ENCODE measurements at regions not wholly inside any gene's neighbourhood (a gene's known extent, or its start where the extent isn't known, plus 50 kb on each side); places are given as distances from the start of the nearest gene placed in this dataset.
"Not testable (repeated sequence)": the region's sequence is repeated elsewhere in the genome, so short reads cannot be mapped to it uniquely, and the experiment has no call there.

GRCh38 chr20:36082315-36082915 lies 72.1 kb upstream of the EPB41L1 start:
- no peak for DNase-seq

GRCh38 chr20:36083200-36083599 lies 71.3 kb upstream of the EPB41L1 start:
- DNase-seq = not testable (repeated sequence)

- DNase-seq = no peak
These were observed 70.2 kb upstream of the EPB41L1 start for GRCh38 chr20:36084356-36084755.

GRCh38 chr20:36084897-36085613 lies 69.5 kb upstream of the EPB41L1 start:
- no peak for DNase-seq

- no peak for DNase-seq
These were observed 68.8 kb upstream of the EPB41L1 start for GRCh38 chr20:36085686-36086267.

- DNase-seq = no peak
These were observed 67.8 kb upstream of the EPB41L1 start for GRCh38 chr20:36086767-36087166.

- DNase-seq = no peak
These were observed 64.3 kb upstream of the EPB41L1 start for GRCh38 chr20:36090223-36090622.

- DNase-seq = no peak
These were observed 62.8 kb upstream of the EPB41L1 start for GRCh38 chr20:36091561-36092397.

- peak; percentile 16 for DNase-seq
These were observed 62.0 kb upstream of the EPB41L1 start for GRCh38 chr20:36092398-36093024.

GRCh38 chr20:36093025-36093803 lies 61.3 kb upstream of the EPB41L1 start:
- DNase-seq = peak; percentile 25

- no peak for DNase-seq
These were observed 60.8 kb upstream of the EPB41L1 start for GRCh38 chr20:36093804-36094145.

- DNase-seq = no peak
These were observed 60.0 kb upstream of the EPB41L1 start for GRCh38 chr20:36094497-36094896.

GRCh38 chr20:36096435-36096834 lies 58.1 kb upstream of the EPB41L1 start:
- no peak for DNase-seq

GRCh38 chr20:36097337-36098151 lies 57.0 kb upstream of the EPB41L1 start:
- DNase-seq = no peak

GRCh38 chr20:36098364-36098763 lies 56.2 kb upstream of the EPB41L1 start:
- DNase-seq = no peak

- no peak for DNase-seq
These were observed 55.4 kb upstream of the EPB41L1 start for GRCh38 chr20:36099106-36099505.

GRCh38 chr20:36101192-36101591 lies 53.3 kb upstream of the EPB41L1 start:
- DNase-seq = no peak

- no peak for DNase-seq
These were observed 52.2 kb upstream of the EPB41L1 start for GRCh38 chr20:36102306-36102705.

- no peak for DNase-seq
These were observed 51.5 kb upstream of the EPB41L1 start for GRCh38 chr20:36102809-36103596.

- DNase-seq = no peak
These were observed 50.3 kb upstream of the EPB41L1 start for GRCh38 chr20:36104244-36104643.

Measured in activated CD8-positive, alpha-beta memory T cell treated with anti-CD3 and anti-CD28 coated beads, Interleukin-2, amount 50 U/mL, for 4 hours (primary cell).